ENCODE measurements at regions not wholly inside any gene's neighbourhood (a gene's known extent, or its start where the extent isn't known, plus 50 kb on each side); places are given as distances from the start of the nearest gene placed in this dataset.

DNA sequence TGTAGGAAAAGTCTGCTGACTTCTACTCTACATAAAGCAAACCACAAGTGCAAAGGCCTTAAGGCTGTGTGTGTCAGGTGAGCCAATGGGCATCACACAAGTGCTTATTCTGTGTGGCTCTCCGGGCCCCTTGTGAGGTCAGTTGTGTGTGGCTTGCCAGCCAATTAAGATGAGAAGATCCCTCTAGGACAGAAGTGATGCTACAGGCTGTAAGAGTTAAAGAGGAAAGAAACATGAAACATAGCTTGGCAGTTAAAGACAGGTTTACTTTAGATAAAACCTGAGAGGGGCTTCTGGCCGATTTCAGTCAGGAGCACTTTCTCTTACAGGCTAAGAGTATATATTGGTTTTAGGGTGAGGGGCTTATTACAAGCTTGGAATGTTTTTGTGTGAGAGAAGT lies 242.4 kb downstream of the NFATC2 start:
- no peak for TF ChIP-seq EZH2 (IDR thresholded peaks at IDR 0.05; ENCODE audit: borderline replicate concordance, low read depth, low read length, severe bottlenecking)
- no peak for TF ChIP-seq FOS (IDR thresholded peaks at IDR 0.05; ENCODE audit: borderline replicate concordance, insufficient read depth, low read length)
- no peak for TF ChIP-seq POLR2A (IDR thresholded peaks at IDR 0.05; ENCODE audit: low read depth, low read length)
- no peak for TF ChIP-seq JUN (IDR thresholded peaks at IDR 0.05; ENCODE audit: borderline replicate concordance, insufficient read depth, insufficient read length, low read depth)
- TF ChIP-seq POLR2AphosphoS5 (IDR thresholded peaks at IDR 0.05; ENCODE audit: insufficient read depth, low read depth, low read length) = no peak
- no peak for TF ChIP-seq MYC (IDR thresholded peaks at IDR 0.05; ENCODE audit: low read depth, low read length)
- TF ChIP-seq, protein P1, sequence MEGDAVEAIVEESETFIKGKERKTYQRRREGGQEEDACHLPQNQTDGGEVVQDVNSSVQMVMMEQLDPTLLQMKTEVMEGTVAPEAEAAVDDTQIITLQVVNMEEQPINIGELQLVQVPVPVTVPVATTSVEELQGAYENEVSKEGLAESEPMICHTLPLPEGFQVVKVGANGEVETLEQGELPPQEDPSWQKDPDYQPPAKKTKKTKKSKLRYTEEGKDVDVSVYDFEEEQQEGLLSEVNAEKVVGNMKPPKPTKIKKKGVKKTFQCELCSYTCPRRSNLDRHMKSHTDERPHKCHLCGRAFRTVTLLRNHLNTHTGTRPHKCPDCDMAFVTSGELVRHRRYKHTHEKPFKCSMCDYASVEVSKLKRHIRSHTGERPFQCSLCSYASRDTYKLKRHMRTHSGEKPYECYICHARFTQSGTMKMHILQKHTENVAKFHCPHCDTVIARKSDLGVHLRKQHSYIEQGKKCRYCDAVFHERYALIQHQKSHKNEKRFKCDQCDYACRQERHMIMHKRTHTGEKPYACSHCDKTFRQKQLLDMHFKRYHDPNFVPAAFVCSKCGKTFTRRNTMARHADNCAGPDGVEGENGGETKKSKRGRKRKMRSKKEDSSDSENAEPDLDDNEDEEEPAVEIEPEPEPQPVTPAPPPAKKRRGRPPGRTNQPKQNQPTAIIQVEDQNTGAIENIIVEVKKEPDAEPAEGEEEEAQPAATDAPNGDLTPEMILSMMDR (IDR thresholded peaks at IDR 0.05; ENCODE audit: extremely low read depth in 1 of 2, insufficient read depth in 1 of 2, low read depth in 1 of 2, low read length in 2 of 2) = no peak
- no peak for TF ChIP-seq GATA2 (IDR thresholded peaks at IDR 0.05; ENCODE audit: insufficient read depth, insufficient read length, low read depth, low read length)
- TF ChIP-seq, protein P2, sequence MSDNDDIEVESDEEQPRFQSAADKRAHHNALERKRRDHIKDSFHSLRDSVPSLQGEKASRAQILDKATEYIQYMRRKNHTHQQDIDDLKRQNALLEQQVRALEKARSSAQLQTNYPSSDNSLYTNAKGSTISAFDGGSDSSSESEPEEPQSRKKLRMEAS (IDR thresholded peaks at IDR 0.05; ENCODE audit: insufficient read depth, insufficient read length) = no peak
- no peak for DNase-seq (ENCODE audit: low read depth, low spot score)
- FAIRE-seq = no peak
- Histone ChIP-seq H3K36me3 (ENCODE audit: control insufficient read depth in 2 of 2, extremely low read depth in 1 of 2, insufficient read depth in 2 of 2, low read length in 2 of 2) (no peaks in the 10 kb centered on the region), H3K4me3 (replicated peaks in 1 of 3; ENCODE audit: insufficient read depth in 1 of 3, low read depth in 1 of 3, low read length in 3 of 3) (no peak overlapping the region), H3K4me1 (ENCODE audit: control insufficient read depth, extremely low read depth, insufficient read depth, low read length) (no peaks in the 10 kb centered on the region), H3K9ac (replicated peaks; ENCODE audit: extremely low read depth, insufficient read depth, low read length) (no peak overlapping the region), H3K27me3 (ENCODE audit: control insufficient read depth in 2 of 2, insufficient read depth in 2 of 2, low read length in 2 of 2) (peaks cover 0 to 2% of the 10 kb centered on the region in 2 experiments), H2AFZ (ENCODE audit: low read depth, low read length) (no peak overlapping the region), H3K4me2 (ENCODE audit: insufficient read depth, low read length) (no peak overlapping the region), H3K9me1 (replicated peaks; ENCODE audit: control insufficient read depth, extremely low read depth, insufficient read depth, low read length) (no peaks in the 10 kb centered on the region), H3K79me2 (ENCODE audit: control insufficient read depth, insufficient read depth, low read length) (no peaks in the 10 kb centered on the region), H4K20me1 (replicated peaks; ENCODE audit: control insufficient read depth, extremely low read depth, insufficient read depth, low read length) (no peaks in the 10 kb centered on the region), H3K27ac (ENCODE audit: insufficient read depth, low read depth, low read length) (no peak overlapping the region), H3K9me3 (replicated peaks; ENCODE audit: control insufficient read depth, insufficient read depth, low read length) (no peaks in the 10 kb centered on the region)
- ChIA-PET POLR2A (no interaction called here), CTCF (interaction anchor here (0.7 to 2.0 kb wide), 4 partner anchors 24 to 318 kb away, joined by 3 to 15 read pairs (median 4); no protein-coding TSS in a partner anchor)
- dilution Hi-C loops (cut with MboI; ENCODE audit: extremely low pct_ligation_motif_present, low sequenced_read_pairs) (no loop called here), intact Hi-C loops (cut with micrococcal nuclease) (no loop called here)
- no TSS peak for BruUV-seq (replicated peaks)
